GM19468 (cell line): ENCODE measurements at regions not wholly inside any gene's neighbourhood (a gene's known extent, or its start where the extent isn't known, plus 50 kb on each side); places are given as distances from the start of the nearest gene placed in this dataset.
A peak's percentile ranks its signal among the peaks of the same experiment; 100 is the strongest.

Experiments used
- ATAC-seq: cut with Tn5 transposase; IDR thresholded peaks from one replicate; pipeline ENCODE4 v1.9.1; 2021; ENCODE audit warnings: mild to moderate bottlenecking, moderate library complexity, moderate number of reproducible peaks; ENCODE audit not compliant: unreplicated experiment; ENCODE audit errors: extremely low read depth

GRCh38 chr5:173777149-173777548 lies 111.0 kb upstream of the CPEB4 start:
- ATAC-seq: no peak

- ATAC-seq: no peak
Observed at GRCh38 chr5:173777674-173778073, 110.5 kb upstream of the CPEB4 start.

GRCh38 chr5:173778152-173778782 lies 109.9 kb upstream of the CPEB4 start:
- no peak for ATAC-seq

GRCh38 chr5:173778784-173779304 lies 109.3 kb upstream of the CPEB4 start:
- ATAC-seq: no peak

GRCh38 chr5:173780235-173781234 lies 107.6 kb upstream of the CPEB4 start:
- ATAC-seq: no peak

- ATAC-seq: no peak
Observed at GRCh38 chr5:173781432-173781815, 106.7 kb upstream of the CPEB4 start.

GRCh38 chr5:173781816-173782670 lies 106.1 kb upstream of the CPEB4 start:
- no peak for ATAC-seq

GRCh38 chr5:173782671-173783101 lies 105.5 kb upstream of the CPEB4 start:
- no peak for ATAC-seq

- no peak for ATAC-seq
Observed at GRCh38 chr5:173783371-173783770, 104.8 kb upstream of the CPEB4 start.

GRCh38 chr5:173785400-173785799 lies 102.7 kb upstream of the CPEB4 start:
- peak; percentile 45 for ATAC-seq

GRCh38 chr5:173785866-173786265 lies 102.3 kb upstream of the CPEB4 start:
- ATAC-seq: no peak

GRCh38 chr5:173786286-173787187 lies 101.6 kb upstream of the CPEB4 start:
- ATAC-seq: no peak

GRCh38 chr5:173789031-173789920 lies 98.9 kb upstream of the CPEB4 start:
- no peak for ATAC-seq

- ATAC-seq: no peak
Observed at GRCh38 chr5:173790177-173790719, 97.9 kb upstream of the CPEB4 start.

- ATAC-seq: no peak
Observed at GRCh38 chr5:173790836-173791546, 97.2 kb upstream of the CPEB4 start.

- ATAC-seq: no peak
Observed at GRCh38 chr5:173791878-173792277, 96.3 kb upstream of the CPEB4 start.

- no peak for ATAC-seq
Observed at GRCh38 chr5:173792781-173793547, 95.2 kb upstream of the CPEB4 start.
